Rectal smooth muscle tissue (tissue), 1 donor: ENCODE measurements at regions not wholly inside any gene's neighbourhood (a gene's known extent, or its start where the extent isn't known, plus 50 kb on each side); places are given as distances from the start of the nearest gene placed in this dataset.

Source experiments
- H3K27ac ChIP-seq: one replicate; pipeline ENCODE4 v1.7.0; 2013; ENCODE audit warnings: low read depth, low read length, inconsistent platforms
- H3K27me3 ChIP-seq: one replicate; pipeline ENCODE4 v1.7.0; 2013; ENCODE audit warnings: low read length; ENCODE audit not compliant: control insufficient read depth, insufficient read depth
- H3K36me3 ChIP-seq: one replicate; pipeline ENCODE4 v1.7.0; 2013; ENCODE audit warnings: low read length; ENCODE audit not compliant: control insufficient read depth, insufficient read depth
- H3K4me1 ChIP-seq: one replicate; pipeline ENCODE4 v1.7.0; 2013; ENCODE audit warnings: low read length; ENCODE audit not compliant: control insufficient read depth, insufficient read depth
- H3K4me3 ChIP-seq: one replicate; pipeline ENCODE4 v1.7.0; 2013; ENCODE audit warnings: low read length
- H3K9ac ChIP-seq: one replicate; pipeline ENCODE4 v1.7.0; 2013; ENCODE audit warnings: low read length

DNA sequence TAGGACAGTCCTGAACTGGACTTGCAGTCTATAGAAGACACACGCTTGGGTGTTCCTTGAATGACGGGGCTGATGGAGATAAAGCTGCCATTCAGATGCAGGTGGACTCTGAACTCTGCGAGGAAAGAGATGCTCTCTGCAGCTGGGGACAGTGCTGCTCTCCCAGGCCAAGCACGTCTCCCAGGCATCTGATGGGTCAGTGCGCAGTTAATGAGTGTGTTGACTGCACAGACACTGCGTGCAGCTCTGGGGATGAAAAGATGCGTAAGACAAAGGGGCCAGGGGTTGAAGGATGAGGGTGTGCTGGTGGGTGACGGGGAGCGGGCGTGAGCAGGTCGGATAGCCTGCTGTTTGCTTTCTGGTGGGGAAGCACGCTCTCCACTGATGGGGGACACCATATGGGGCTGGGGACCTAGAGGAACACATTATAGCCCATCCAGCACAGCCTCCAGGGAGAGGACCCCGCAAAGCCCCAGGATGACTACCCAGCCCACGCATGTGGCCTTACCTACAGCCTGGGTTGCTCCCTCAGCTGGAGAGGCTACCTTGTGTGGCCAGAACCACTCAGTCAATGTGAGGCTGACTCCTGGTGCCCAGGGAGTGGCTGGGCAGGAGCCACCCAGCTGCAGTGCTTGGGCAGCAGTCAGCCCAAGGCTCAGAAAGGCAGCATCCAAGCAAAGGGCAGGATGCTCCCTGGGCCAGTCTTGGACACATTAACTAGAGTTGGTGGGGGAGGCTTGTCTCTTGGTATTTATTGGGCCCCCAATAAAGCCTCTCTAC lies 246.3 kb downstream of the RBFOX3 start:
- no peak overlapping the region for H3K4me3 ChIP-seq
- no peaks in the 10 kb centered on the region for H3K36me3 ChIP-seq
- peaks cover 2% of the 10 kb centered on the region for H3K27me3 ChIP-seq
- no peaks in the 10 kb centered on the region for H3K4me1 ChIP-seq
- no peak overlapping the region for H3K27ac ChIP-seq
- no peak overlapping the region for H3K9ac ChIP-seq

DNA sequence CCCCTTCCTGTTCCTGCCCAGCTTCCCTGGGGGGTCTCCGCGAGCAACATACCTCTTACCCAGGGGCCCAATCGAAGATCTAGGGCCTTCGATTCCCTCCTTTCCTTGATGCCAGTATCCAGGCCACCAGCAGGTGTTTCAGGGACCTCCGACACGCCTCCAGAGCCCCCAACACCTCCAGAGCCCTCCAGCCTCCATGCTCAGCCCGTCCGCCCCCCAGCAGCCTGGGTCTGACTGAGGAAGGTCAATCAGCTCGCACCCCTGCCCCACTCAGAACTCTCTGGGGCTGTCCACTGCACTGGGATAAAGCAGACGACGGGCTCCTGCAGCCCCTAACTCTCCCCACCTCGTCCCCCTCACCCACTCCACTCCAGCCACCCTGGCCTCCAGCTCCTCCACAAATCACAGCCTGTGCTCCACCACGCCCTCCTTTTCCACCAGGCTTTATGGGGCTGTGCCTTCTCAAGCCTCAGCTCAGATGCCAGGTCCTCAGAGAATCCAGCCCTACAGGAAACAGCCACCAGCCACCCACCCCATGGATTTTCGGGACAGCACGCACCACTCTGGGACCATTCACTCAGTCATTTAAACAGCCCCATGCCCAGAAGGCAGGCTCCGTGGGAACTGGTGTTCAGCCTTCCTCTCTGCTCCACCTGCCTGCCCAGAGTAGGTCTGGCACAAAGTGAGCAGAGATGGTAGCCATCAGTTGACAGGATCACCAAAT lies 247.1 kb downstream of the RBFOX3 start:
- H3K27ac ChIP-seq: no peak overlapping the region
- H3K36me3 ChIP-seq: no peaks in the 10 kb centered on the region
- peaks cover 2% of the 10 kb centered on the region for H3K27me3 ChIP-seq

DNA sequence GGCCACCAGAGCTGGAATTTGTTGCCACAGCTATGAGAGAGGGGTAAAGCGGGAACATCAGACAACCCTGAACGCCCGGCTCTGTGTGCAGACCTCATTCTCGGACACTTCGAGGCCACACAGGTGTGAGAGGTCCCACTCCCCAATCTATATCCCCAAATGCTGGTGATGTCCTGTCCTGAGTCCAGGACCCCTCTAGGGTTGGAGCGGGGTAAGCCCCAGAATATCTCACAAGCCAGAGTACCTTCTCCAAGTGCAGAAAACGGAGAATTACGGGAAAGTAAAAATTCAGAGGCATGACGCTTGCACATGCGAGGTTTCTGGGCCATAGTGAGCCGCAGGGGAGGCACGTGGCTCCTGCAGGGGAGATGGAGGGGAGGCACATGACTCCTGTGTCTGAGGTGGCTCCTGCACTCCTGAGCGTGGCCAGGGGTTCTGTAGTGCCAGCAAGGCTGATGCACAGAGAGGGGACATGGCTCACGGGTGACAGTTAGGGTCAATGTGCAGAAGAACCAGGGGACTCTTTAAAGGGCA lies 248.0 kb downstream of the RBFOX3 start:
- peaks cover 2% of the 10 kb centered on the region for H3K27me3 ChIP-seq

More for the DNA sequence above, 247.1 kb downstream of the RBFOX3 start:
- Histone ChIP-seq H3K4me3 (no peak overlapping the region), H3K9ac (no peak overlapping the region), H3K4me1 (no peaks in the 10 kb centered on the region)

DNA sequence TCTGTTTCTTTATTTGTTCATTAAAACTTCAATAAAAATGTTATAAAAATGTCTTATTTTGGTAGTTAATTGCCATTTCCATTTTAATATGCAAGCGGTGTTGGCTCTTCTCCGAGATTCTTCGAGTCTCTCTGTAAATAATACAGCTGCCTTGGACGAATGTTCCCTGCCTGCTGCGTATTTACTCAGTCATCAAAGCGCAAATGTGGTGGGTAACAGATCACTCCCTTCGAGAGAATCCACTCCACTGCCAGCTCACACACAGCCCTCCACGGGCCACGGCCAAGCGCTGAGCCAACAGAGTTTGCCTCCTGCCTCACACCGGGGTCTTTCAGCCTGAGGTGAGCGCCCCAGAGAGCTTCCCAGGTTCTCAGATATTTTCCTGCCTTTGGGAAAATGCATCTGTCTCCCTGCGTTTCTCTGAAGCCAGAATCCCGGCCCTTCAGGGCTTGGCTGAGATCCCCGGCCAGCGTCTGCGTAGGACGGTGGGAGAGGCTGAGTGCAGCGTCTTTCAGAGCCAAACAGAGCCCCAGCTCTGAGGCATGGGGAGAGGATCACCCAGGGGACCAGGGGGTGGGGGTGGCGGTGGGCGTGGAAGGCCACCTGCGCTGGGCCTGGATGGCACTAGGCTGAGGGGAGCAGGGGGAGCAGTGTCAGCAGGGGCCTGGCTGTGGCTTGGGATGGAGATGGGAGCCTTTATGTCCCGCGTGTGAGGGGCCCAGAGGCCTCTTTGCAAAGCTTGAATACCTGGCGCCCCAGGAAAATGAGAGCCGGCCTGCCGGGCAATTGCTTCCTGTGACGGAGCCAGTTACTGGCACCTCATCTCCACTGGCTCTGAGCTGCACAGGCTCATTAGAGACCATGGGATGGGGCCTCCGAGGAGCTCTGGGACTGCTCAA lies 248.7 kb downstream of the RBFOX3 start:
- no peaks in the 10 kb centered on the region for H3K4me1 ChIP-seq
- no peaks in the 10 kb centered on the region for H3K36me3 ChIP-seq
- H3K27me3 ChIP-seq: peaks cover 2% of the 10 kb centered on the region
- no peak overlapping the region for H3K9ac ChIP-seq
- H3K4me3 ChIP-seq: no peak overlapping the region
- H3K27ac ChIP-seq: no peak overlapping the region

More for the DNA sequence above, 248.0 kb downstream of the RBFOX3 start:
- Histone ChIP-seq H3K36me3 (no peaks in the 10 kb centered on the region), H3K4me3 (no peak overlapping the region), H3K4me1 (no peaks in the 10 kb centered on the region), H3K9ac (no peak overlapping the region), H3K27ac (no peak overlapping the region)

DNA sequence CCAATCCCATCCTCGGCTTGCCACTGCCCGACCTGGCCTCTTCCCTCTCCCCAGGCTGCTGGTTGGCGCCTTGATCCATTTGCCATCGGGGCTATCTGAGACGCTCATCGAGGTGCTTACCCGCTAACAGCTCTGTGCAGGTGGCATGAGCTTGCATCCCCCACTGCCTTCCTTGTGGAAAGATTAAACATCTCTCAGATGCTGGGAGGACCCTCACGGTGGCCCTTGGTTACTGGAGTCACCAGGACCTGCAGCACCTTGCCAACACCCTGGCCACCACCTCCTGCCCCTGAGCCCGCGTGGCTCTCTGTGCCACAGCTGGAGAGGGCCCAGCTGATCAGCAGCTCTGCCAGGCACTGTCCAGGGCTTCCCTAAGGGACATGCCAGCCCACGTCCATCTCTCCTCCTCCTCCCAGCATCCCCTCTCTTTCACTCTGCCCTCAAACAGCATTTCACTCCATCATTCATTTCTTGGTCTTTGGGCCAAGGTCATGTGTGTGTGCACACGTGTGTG lies 249.6 kb downstream of the RBFOX3 start:
- H3K9ac ChIP-seq: no peak overlapping the region
- peaks cover 6% of the 10 kb centered on the region for H3K27me3 ChIP-seq
- no peaks in the 10 kb centered on the region for H3K4me1 ChIP-seq
- H3K4me3 ChIP-seq: no peak overlapping the region
- H3K27ac ChIP-seq: no peak overlapping the region
- H3K36me3 ChIP-seq: no peaks in the 10 kb centered on the region

DNA sequence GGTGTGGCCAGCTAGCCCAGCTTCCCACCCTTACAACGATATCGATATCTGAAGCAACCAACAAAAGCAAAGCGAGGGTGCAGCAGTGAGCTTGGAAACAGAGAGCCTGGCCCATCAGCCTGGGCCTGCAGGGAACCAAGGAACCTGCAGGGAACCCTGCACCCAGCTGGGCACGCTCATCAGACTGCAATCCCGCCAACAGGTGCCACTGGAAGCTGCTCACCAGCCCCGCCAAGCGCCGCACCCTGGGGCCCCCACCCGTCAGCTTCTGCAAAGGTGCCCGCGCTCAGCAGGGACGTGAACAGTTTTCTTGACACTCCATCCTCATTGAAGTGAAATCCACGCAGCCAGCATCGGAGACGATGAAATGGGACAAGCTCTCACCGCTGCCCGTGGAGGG lies 250.7 kb downstream of the RBFOX3 start:
- H3K36me3 ChIP-seq: no peaks in the 10 kb centered on the region
- peaks cover 6% of the 10 kb centered on the region for H3K27me3 ChIP-seq
- no peak overlapping the region for H3K9ac ChIP-seq
- H3K4me1 ChIP-seq: no peaks in the 10 kb centered on the region
- no peak overlapping the region for H3K4me3 ChIP-seq
- no peak overlapping the region for H3K27ac ChIP-seq

DNA sequence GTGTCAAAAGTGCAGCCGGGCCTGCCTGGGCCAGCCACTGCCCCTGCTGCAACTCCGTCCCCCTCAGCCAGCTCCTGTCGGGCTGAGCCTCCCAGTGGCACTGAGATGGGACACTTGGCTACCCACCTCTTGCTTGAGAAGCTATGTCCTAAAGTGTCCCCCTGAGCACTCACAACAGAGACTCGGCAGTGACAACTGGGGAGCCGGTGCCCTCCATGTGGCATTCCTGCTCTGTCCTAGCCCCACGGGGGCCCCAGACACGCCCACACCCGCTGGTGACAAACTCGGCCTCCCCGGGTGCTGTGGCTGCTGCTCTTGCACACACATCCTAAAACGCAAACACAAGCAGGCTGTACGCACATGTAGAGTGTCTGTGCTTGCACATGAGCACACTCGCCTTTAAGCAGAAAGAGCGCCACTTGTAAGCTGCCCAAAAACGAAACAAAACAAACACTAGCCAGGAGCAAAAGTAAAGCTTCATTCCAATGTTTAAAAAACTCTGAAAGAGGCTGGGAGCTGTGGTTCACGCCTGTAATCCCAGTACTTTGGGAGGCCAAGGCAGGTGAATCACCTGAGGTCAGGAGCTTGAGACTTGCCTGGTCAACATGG lies 253.9 kb downstream of the RBFOX3 start:
- Histone ChIP-seq H3K27me3 (peaks cover 4% of the 10 kb centered on the region), H3K27ac (no peak overlapping the region), H3K4me3 (no peak overlapping the region), H3K36me3 (no peaks in the 10 kb centered on the region), H3K4me1 (no peaks in the 10 kb centered on the region), H3K9ac (no peak overlapping the region)

DNA sequence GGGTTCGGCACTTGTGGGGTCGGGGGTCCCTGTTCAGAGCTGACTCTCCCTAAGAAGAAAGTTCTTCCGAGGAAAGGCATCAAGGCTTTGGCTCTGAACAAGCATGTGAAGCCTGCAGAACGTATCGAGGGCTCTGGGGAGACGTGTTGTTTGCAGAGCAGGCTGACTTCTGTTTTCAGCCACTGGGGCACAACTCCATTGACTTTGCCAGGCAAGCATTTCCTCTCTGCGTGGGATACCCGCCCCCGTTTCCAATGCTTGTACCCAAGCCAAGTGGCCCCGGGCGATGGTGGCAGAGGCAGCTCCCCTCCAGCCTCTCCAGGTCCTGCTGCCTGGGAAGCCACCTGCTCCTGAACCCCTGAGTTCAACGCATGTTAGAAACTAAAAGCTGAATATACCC lies 255.7 kb downstream of the RBFOX3 start:
- peaks cover 4% of the 10 kb centered on the region for H3K27me3 ChIP-seq
- no peak overlapping the region for H3K27ac ChIP-seq
- no peaks in the 10 kb centered on the region for H3K36me3 ChIP-seq
- H3K4me1 ChIP-seq: no peaks in the 10 kb centered on the region
- H3K4me3 ChIP-seq: no peak overlapping the region
- H3K9ac ChIP-seq: no peak overlapping the region

DNA sequence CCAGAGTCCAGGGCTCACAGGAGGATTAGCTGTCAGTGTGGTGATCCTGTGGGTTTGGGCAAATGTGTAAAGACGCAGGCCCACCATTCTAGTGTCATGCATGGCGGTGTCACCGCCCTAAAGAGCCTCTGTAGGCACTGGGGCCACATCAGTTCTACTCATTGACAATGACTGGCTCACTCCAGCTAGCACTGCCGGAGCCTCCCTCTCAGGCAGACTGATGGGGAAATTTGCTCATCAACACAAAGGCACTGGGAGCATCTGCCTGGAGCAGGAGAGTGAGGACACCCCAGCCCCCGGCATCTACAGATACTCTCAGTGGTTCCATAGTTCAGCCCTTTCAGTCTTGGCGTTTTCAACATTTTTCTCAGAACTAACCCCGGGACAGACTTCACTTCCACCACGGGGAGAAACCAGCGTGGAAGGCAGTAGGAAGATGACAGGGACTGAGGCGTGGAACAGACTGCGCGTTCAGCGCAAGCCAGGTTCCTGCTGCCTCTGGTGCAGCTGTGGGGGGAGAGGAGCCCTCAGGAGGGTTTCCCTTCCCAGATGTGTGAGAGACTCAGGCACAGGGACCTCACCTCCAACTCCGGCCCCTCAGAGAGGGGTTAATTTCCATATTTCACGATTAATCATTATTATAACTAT lies 256.6 kb downstream of the RBFOX3 start:
- Histone ChIP-seq H3K27ac (no peak overlapping the region), H3K4me1 (no peaks in the 10 kb centered on the region), H3K4me3 (no peak overlapping the region), H3K9ac (no peak overlapping the region), H3K36me3 (no peaks in the 10 kb centered on the region), H3K27me3 (peaks cover 4% of the 10 kb centered on the region)

DNA sequence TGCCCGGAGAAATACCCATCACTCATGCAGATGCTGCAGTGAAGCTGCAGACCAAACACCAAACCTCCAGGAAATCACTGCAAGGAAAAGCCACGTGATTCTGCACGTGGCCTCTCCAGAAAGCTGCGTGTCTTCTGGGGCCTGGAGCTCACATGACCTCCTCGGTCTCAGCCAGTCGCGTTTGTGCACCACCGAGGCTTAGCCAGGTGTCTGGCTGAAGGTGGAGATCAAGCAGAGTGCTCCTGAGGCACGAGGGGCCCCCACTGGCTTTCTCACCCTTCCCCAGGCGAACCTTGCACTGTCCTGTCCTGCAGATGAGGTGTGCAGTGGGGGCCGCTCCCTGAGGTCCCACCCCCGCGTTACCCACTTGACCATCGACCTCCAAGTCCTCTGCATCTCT lies 257.3 kb downstream of the RBFOX3 start:
- H3K4me3 ChIP-seq: no peak overlapping the region
- H3K27me3 ChIP-seq: peaks cover 4% of the 10 kb centered on the region
- H3K4me1 ChIP-seq: no peaks in the 10 kb centered on the region
- no peak overlapping the region for H3K27ac ChIP-seq
- no peak overlapping the region for H3K9ac ChIP-seq
- H3K36me3 ChIP-seq: no peaks in the 10 kb centered on the region

DNA sequence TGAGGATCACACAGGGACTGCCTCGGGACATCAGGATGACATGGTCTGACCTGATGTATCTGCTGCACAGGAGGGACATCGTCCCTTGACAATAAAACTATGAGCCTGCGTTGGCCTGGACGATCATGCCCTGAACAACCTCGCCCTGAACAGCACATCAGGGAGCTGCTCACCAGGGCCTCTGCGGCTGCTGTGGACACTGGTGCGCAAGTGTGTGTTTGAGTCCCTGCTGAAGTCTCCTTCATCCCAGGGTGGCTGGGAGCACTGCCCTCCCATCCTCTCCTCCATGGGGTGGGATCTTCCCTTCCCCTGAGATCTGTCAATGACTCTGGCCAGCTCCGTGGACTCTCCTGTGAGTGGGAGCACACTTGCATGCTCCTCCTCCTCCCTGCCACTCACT lies 257.8 kb downstream of the RBFOX3 start:
- Histone ChIP-seq H3K4me1 (no peaks in the 10 kb centered on the region), H3K4me3 (no peak overlapping the region), H3K27me3 (peaks cover 4% of the 10 kb centered on the region), H3K27ac (no peak overlapping the region), H3K36me3 (no peaks in the 10 kb centered on the region), H3K9ac (no peak overlapping the region)
